Stomach smooth muscle (tissue), 2 donors: ENCODE measurements at regions not wholly inside any gene's neighbourhood (a gene's known extent, or its start where the extent isn't known, plus 50 kb on each side); places are given as distances from the start of the nearest gene placed in this dataset.

Experiments
- H3K27ac ChIP-seq: one replicate; pipeline ENCODE4 v1.7.0; 2013; ENCODE audit warnings: mild to moderate bottlenecking, low read length, inconsistent platforms
- H3K27me3 ChIP-seq, 2 donors: one replicate each; pipeline ENCODE4 v1.7.0; 2013; ENCODE audit warnings: low read length in 2 of 2; ENCODE audit not compliant: insufficient read depth in 2 of 2, control insufficient read depth in 1 of 2
- H3K36me3 ChIP-seq, 2 donors: one replicate each; pipeline ENCODE4 v1.7.0; 2013; ENCODE audit warnings: low read length in 2 of 2; ENCODE audit not compliant: control insufficient read depth in 2 of 2, insufficient read depth in 2 of 2
- H3K4me1 ChIP-seq: one replicate; pipeline ENCODE4 v1.7.0; 2013; ENCODE audit warnings: low read length; ENCODE audit not compliant: control insufficient read depth, insufficient read depth
- H3K4me3 ChIP-seq, 2 donors: one replicate each; pipeline ENCODE4 v1.7.0; 2013; ENCODE audit warnings: low read length in 2 of 2
- H3K9ac ChIP-seq, 2 donors: one replicate each; pipeline ENCODE4 v1.7.0; 2013; ENCODE audit warnings: low read length in 2 of 2, mild to moderate bottlenecking in 1 of 2
- H3K9me3 ChIP-seq, 2 donors: one replicate each; pipeline ENCODE4 v1.7.0; 2013; ENCODE audit warnings: low read length in 2 of 2; ENCODE audit not compliant: control insufficient read depth in 2 of 2
- donor health status: healthy.
- donor health status: Pancreatic carcinoma.

DNA sequence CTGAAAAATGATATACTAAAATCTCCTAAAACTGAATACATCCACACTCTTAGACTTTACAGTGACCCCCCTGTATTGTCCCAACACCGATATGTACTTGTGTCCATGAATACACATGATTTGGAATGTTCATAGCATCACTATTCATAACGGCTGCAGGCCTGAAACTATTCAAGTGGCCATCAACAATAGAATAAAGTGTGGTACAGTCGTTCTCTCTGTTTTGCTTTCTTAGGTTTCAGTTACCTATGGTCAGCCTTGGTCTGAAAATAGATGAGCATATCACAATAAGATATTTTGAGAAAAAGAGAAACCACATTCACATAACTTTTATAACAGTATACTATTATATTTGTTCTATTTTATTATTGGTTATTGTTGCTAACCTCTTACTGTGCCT is 150.6 kb downstream of the ASCL4 start:
- Histone ChIP-seq H3K9me3 (no peaks in the 10 kb centered on the region), H3K27me3 (peaks cover 0 to 8% of the 10 kb centered on the region in 2 donors), H3K4me3 (no peak overlapping the region), H3K27ac (no peak overlapping the region), H3K36me3 (no peaks in the 10 kb centered on the region), H3K4me1 (no peaks in the 10 kb centered on the region), H3K9ac (no peak overlapping the region)

DNA sequence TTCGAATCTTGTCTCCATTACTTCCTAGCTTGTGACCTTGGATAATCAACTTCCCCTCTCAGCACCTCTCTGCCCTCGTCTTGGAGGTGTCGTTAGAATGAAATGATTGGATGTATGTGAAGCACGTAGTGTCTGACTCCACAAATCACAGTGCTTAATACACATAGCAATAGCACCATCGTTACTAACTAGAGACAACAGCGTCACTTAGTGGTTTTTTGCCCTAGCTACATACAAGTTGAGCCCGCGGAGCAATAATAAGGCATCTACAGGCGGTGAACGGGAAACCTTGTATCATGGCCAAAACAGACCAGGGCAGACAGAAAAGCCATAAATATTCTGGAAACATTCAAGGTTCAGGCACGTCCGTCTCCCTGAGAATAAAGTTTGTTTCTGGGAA is 154.9 kb downstream of the ASCL4 start:
- no peaks in the 10 kb centered on the region for H3K36me3 ChIP-seq
- no peak overlapping the region for H3K9ac ChIP-seq
- no peak overlapping the region for H3K27ac ChIP-seq
- H3K9me3 ChIP-seq: no peaks in the 10 kb centered on the region
- H3K4me1 ChIP-seq: no peaks in the 10 kb centered on the region
- no peak overlapping the region for H3K4me3 ChIP-seq
- H3K27me3 ChIP-seq: peaks cover 0 to 15% of the 10 kb centered on the region in 2 donors

DNA sequence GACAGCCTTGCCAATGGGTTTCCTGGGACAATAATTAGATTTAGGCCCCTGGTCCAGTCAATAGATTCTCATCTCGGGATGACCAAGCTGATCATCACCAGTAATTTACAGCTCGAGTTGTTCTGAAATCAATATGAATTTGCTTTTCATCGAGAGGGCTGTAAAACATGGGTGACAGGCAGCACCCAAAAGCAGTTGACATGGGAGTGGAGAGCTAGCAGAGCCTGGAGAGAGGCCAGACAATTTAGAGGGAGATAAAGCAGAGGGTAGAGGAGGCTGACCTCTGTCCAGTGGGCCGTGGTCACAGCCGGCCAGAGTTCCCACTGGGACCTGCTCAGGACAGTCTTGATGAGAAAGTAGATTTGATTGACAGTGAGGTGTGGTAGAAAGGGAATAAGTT is 157.3 kb downstream of the ASCL4 start:
- Histone ChIP-seq H3K4me3 (no peak overlapping the region), H3K4me1 (no peaks in the 10 kb centered on the region), H3K9me3 (no peaks in the 10 kb centered on the region), H3K36me3 (no peaks in the 10 kb centered on the region), H3K27ac (no peak overlapping the region), H3K27me3 (peaks cover 0 to 25% of the 10 kb centered on the region in 2 donors), H3K9ac (no peak overlapping the region)

DNA sequence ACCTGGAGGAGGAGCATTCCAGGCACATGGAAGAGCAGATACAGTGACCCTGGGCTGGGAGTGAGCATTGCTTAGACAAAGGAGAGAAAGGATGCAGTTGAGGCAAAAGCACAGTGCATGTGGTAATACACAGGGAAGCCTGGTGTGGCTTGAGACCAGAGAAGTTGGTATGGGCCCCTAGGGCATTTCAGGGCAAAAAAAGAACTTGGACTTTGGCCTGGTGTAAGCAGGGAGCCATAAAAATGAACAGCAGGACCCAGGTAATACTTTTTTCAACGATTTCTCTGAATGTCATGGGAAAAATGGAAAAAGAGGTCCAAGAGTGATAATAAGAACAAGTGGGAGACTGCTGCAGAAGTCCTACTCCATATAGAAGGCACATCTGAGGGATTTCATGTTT is 163.9 kb downstream of the ASCL4 start:
- no peaks in the 10 kb centered on the region for H3K4me1 ChIP-seq
- no peak overlapping the region for H3K9ac ChIP-seq
- H3K9me3 ChIP-seq: peaks cover 0 to 3% of the 10 kb centered on the region in 2 donors
- no peak overlapping the region for H3K4me3 ChIP-seq
- H3K36me3 ChIP-seq: no peaks in the 10 kb centered on the region
- no peak overlapping the region for H3K27ac ChIP-seq
- peaks cover 0 to 16% of the 10 kb centered on the region in 2 donors for H3K27me3 ChIP-seq

DNA sequence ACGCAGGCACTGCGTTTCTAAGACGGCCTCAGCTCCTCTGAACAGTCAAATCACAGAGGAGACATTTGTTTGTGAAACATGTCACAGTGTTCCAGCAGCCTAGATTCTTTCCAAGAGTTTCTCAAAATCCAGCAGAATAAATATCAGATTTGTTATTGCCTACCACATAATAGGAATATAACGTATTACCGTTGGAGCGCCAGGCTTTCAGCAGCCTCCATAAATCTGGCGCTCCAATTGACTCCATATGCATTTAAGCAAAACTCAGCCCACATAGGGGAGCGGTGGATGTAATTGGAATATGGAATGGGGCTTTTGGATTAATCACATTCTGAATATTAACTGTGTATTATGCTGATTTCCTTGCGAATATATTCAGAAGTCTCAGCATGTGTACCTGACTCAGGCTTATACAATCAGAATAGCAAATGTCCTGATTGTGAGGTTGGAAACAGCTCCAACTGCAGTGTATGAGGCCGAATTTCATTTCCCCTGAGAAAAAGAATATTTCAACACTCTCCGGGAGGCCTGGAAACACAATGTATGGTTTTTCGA is 174.0 kb downstream of the ASCL4 start:
- Histone ChIP-seq H3K4me1 (no peaks in the 10 kb centered on the region), H3K27ac (no peak overlapping the region), H3K4me3 (no peak overlapping the region), H3K9ac (no peak overlapping the region), H3K9me3 (peaks cover 0 to 2% of the 10 kb centered on the region in 2 donors), H3K27me3 (no peaks in the 10 kb centered on the region), H3K36me3 (no peaks in the 10 kb centered on the region)

DNA sequence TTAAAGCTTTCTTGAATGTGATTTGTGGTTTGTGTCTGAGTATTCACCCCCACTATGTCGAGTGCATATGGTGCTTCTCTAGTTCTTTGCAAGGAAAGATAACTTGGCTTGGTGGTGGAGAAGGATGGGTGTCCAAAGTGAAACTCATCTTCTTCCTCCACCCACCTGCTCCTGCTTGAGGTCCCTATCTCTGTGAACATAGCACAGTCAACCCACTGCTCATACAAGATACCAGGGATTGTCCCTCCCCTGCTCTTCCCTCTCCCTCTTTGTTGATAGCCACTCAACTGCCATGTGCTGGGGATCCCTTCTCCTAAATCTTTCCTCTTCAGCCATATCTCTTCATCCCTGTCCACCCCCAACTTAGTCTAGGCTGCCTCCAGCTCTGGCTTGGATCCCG is 176.5 kb downstream of the ASCL4 start:
- no peak overlapping the region for H3K27ac ChIP-seq
- H3K36me3 ChIP-seq: no peaks in the 10 kb centered on the region
- H3K9me3 ChIP-seq: peaks cover 0 to 2% of the 10 kb centered on the region in 2 donors
- no peak overlapping the region for H3K9ac ChIP-seq
- no peaks in the 10 kb centered on the region for H3K27me3 ChIP-seq
- H3K4me1 ChIP-seq: peaks cover 6% of the 10 kb centered on the region
- H3K4me3 ChIP-seq: no peak overlapping the region

DNA sequence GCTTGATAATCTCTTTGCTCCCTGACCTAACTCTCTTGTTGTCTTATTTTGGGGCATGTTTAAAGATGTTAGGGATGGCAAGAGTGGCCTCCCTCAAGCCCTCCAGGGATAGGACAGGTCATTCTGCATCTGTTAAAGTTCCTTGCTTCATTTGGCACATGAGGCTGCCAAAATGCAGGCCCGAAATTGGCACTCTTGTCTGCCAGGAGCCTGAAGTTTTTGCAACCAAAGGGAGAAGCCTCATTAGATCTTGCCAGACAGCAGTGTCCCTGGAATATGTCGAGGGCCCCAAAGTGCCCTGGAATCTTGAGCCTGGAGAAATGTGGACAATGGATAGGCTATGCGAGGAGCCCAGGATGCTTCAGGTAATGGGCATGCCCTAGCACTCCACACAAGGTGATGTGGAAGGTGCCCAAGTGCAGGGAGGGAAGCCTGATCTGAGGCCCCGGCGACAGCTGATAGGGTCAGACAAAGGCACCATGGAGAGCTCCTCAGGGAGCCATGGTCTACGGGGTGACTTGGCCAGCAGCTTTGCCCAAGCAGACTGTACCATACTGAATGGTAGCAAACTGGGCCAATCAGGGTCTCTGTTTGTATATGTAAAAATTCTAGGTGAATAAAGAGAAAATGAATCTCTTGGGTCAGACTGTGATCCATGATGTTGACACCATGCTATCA is 173.0 kb upstream of the WSCD2 start:
- Histone ChIP-seq H3K9ac (no peak overlapping the region), H3K27ac (no peak overlapping the region), H3K9me3 (peaks cover 0 to 2% of the 10 kb centered on the region in 2 donors), H3K4me1 (peaks cover 9% of the 10 kb centered on the region), H3K4me3 (no peak overlapping the region), H3K36me3 (no peaks in the 10 kb centered on the region), H3K27me3 (peaks cover 0 to 2% of the 10 kb centered on the region in 2 donors)

DNA sequence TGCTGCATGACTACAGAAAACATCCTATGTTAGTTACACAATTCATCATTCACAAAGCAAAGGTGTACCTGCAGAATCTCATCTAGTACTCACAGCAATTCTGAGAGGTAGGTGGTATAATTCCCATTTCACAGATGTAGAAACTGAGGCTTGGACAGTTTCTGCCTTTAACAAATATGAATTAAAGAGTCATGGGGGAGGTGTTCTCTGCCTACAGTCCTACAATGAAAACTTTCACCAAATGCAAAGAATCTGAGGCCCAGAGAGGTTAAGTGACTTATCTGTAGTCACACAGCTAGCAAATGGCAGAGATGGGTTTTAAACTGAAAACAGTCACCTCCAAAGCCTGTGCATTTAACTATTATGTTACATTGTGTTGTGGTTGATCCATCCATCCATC is 171.6 kb upstream of the WSCD2 start:
- H3K9ac ChIP-seq: no peak overlapping the region
- H3K4me1 ChIP-seq: peaks cover 9% of the 10 kb centered on the region
- H3K9me3 ChIP-seq: peaks cover 0 to 2% of the 10 kb centered on the region in 2 donors
- H3K36me3 ChIP-seq: no peaks in the 10 kb centered on the region
- H3K4me3 ChIP-seq: no peak overlapping the region
- H3K27ac ChIP-seq: no peak overlapping the region
- peaks cover 0 to 2% of the 10 kb centered on the region in 2 donors for H3K27me3 ChIP-seq

DNA sequence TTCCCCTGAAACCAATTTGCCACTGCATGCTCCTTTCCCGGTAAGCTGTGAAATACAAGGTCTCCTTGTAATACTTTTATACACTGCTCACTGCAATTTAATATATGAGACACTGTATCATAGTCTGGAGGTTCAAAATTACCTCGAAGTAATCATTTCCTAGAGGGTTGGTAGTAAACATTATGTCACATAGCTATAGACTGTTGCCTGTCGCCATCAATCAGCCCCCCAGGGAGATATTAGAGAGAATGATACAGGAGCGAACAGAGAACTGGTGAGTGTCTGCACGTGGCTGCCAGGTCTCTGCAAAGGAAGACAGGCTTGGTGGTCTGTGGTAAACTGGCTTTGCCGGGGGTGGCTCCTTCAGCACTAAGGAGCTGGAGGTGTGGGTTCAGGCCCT is 165.5 kb upstream of the WSCD2 start:
- Histone ChIP-seq H3K36me3 (no peaks in the 10 kb centered on the region), H3K9ac (no peak overlapping the region), H3K27me3 (peaks cover 0 to 4% of the 10 kb centered on the region in 2 donors), H3K4me3 (no peak overlapping the region), H3K4me1 (no peaks in the 10 kb centered on the region), H3K27ac (no peak overlapping the region), H3K9me3 (peaks cover 2 to 4% of the 10 kb centered on the region in 2 donors)

DNA sequence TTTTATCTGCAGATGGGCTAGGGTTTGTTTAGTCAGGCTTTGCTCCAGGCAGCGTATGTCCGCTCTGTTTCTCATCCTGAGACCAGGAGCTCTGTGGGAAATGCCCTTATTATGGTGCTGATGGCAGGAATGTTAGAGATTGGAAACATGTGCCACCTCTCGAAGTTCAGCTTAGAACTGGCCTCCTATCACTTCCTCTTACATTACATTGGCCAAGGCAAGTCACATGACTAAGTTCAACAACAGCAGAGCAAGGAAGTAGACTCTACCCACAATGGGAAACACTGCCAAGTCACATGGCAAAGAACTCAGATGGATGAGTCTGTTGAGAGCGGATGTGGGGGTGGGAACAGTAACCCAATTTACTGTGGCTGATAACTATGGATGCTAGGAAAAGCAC is 161.9 kb upstream of the WSCD2 start:
- no peak overlapping the region for H3K4me3 ChIP-seq
- no peaks in the 10 kb centered on the region for H3K36me3 ChIP-seq
- H3K27ac ChIP-seq: no peak overlapping the region
- H3K4me1 ChIP-seq: no peaks in the 10 kb centered on the region
- peaks cover 0 to 2% of the 10 kb centered on the region in 2 donors for H3K27me3 ChIP-seq
- peaks cover 2 to 4% of the 10 kb centered on the region in 2 donors for H3K9me3 ChIP-seq
- no peak overlapping the region for H3K9ac ChIP-seq

DNA sequence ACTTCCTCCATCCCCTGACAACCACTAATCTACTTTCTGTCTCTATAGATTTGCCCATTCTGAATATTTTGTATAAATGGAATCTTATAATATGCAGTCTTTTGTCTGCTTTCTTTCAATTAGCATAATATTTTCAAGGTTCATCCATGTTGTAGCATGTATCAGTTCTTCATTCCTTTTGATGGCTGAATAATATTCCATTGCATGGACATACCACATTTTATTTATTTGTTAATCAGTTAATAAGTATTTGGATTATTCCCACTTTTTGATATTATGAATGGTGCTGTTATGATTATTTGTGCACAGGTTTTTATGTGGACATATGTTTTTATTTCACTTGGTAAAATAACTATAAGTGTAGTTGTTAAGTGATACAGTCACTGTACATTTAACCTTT is 155.1 kb upstream of the WSCD2 start:
- Histone ChIP-seq H3K9me3 (peaks cover 0 to 5% of the 10 kb centered on the region in 2 donors), H3K27ac (no peak overlapping the region), H3K4me3 (no peak overlapping the region), H3K36me3 (no peaks in the 10 kb centered on the region), H3K4me1 (no peaks in the 10 kb centered on the region), H3K9ac (no peak overlapping the region), H3K27me3 (no peaks in the 10 kb centered on the region)
